ENCODE measurements at regions not wholly inside any gene's neighbourhood (a gene's known extent, or its start where the extent isn't known, plus 50 kb on each side); places are given as distances from the start of the nearest gene placed in this dataset.

DNA sequence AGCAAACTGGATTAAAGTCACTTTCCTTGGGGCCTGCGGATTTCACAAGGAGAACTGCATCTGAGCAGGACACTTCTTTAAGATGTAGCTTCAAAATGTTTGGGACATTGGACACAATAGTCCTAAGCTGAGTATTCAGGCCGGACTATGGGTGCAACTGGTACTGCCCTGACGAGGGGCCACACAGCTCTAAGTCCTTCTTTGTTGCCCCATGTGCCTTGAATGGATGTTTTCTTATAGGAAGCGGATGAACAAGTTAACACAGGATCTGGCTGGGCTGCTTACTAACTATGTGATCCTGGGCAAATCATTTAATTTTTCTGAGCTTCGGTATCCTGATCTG lies 147.8 kb upstream of the KLF14 start:
- TF ChIP-seq, protein P1, sequence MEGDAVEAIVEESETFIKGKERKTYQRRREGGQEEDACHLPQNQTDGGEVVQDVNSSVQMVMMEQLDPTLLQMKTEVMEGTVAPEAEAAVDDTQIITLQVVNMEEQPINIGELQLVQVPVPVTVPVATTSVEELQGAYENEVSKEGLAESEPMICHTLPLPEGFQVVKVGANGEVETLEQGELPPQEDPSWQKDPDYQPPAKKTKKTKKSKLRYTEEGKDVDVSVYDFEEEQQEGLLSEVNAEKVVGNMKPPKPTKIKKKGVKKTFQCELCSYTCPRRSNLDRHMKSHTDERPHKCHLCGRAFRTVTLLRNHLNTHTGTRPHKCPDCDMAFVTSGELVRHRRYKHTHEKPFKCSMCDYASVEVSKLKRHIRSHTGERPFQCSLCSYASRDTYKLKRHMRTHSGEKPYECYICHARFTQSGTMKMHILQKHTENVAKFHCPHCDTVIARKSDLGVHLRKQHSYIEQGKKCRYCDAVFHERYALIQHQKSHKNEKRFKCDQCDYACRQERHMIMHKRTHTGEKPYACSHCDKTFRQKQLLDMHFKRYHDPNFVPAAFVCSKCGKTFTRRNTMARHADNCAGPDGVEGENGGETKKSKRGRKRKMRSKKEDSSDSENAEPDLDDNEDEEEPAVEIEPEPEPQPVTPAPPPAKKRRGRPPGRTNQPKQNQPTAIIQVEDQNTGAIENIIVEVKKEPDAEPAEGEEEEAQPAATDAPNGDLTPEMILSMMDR (IDR thresholded peaks at IDR 0.05) = no peak
- no peak for TF ChIP-seq ZFX (IDR thresholded peaks at IDR 0.05; ENCODE audit: borderline replicate concordance)

Measured in 22Rv1 (cell line).